GM18511 (cell line): ENCODE measurements at regions not wholly inside any gene's neighbourhood (a gene's known extent, or its start where the extent isn't known, plus 50 kb on each side); places are given as distances from the start of the nearest gene placed in this dataset.
"Not testable (repeated sequence)": the region's sequence is repeated elsewhere in the genome, so short reads cannot be mapped to it uniquely, and the experiment has no call there.

Experiments used
- ATAC-seq: cut with Tn5 transposase; IDR thresholded peaks from one replicate; pipeline ENCODE4 v1.9.1; 2021; ENCODE audit warnings: mild to moderate bottlenecking, moderate library complexity; ENCODE audit not compliant: unreplicated experiment

- ATAC-seq: no peak
Observed at GRCh38 chr1:234770924-234771540, 161.1 kb upstream of the IRF2BP2 start.

GRCh38 chr1:234769986-234770795 is 160.2 kb upstream of the IRF2BP2 start:
- ATAC-seq: no peak

- ATAC-seq: no peak
Observed at GRCh38 chr1:234769284-234769985, 159.5 kb upstream of the IRF2BP2 start.

GRCh38 chr1:234768569-234769283 is 158.7 kb upstream of the IRF2BP2 start:
- ATAC-seq: no peak

DNA sequence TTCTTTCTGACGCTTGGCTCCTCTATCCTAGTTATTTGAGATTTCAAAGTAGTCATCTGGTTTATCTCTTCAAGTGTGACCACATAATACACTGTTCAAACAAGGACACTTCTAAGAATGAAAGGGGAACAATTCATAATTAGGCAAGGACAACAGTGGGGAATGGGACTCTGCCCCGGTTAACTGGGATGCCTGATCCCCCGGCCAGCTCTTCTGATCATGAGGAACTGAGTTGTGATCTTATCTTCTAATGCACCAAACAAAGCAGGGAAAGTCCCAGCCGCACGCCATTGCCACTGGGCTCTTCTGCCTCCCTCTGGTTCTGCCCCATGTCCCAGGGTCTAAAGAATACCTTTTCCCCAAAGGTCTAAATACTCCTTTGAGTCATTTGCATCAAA is 158.2 kb upstream of the IRF2BP2 start:
- ATAC-seq: no peak

DNA sequence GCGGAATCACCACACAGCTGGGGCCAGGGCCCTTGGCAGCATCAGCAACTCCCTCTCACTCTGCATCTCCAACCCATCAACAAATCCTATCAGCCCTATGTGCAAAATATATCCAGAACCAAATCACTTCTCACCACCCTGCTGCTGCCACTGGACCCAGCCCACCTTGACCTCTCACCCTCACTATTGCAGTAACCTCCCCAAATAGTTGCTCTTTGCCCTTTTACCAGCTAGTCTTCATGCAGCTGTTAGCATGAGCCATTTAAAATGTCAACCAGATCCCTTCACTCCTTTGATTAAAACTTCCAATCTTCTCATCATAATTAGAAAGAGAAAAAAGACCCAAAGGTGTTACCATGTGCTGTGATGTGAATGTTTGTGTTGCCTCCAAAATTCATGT is 155.7 kb upstream of the IRF2BP2 start:
- no peak for ATAC-seq

- no peak for ATAC-seq
Observed at GRCh38 chr1:234765181-234765580, 155.2 kb upstream of the IRF2BP2 start.

GRCh38 chr1:234763910-234764309 is 153.9 kb upstream of the IRF2BP2 start:
- ATAC-seq: no peak

DNA sequence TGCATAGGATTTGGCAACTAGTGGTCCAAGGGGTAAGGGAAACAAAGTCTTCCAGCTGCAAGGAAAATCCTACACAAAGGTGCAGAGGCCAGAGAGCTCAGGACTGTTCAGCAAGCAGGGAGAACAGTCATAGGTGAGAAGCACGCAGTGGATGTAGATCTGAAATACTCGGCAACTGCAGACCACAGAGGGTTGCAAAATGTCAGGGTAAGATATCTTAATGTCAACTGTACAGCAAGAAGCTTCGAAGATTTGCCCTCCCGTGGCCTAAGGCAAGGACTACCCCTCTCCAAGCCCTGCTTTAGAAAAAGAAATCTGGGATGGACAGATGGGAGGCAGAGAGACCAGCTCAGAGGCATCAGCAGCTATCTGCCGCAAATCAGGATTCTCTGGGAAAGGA is 153.4 kb upstream of the IRF2BP2 start:
- no peak for ATAC-seq

DNA sequence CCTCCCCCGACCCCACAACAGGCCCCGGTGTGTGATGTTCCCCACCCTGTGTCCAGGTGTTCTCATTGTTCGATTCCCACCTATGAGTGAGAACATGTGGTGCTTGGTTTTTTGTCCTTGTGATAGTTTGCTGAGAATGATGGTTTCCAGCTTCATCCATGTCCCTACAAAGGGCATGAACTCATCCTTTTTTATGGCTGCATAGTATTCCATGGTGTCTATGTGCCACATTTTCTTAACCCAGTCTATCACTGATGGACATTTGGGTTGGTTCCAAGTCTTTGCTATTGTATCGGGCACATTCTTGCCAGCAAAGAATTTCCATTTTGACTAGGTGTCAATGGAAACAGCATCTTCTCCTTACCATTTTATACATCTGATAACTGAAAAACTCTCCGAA is 152.1 kb upstream of the IRF2BP2 start:
- not testable (repeated sequence) for ATAC-seq

GRCh38 chr1:234760303-234760723 is 150.3 kb upstream of the IRF2BP2 start:
- no peak for ATAC-seq

GRCh38 chr1:234759888-234760287 is 149.9 kb upstream of the IRF2BP2 start:
- no peak for ATAC-seq

GRCh38 chr1:234758851-234759250 is 148.9 kb upstream of the IRF2BP2 start:
- no peak for ATAC-seq

DNA sequence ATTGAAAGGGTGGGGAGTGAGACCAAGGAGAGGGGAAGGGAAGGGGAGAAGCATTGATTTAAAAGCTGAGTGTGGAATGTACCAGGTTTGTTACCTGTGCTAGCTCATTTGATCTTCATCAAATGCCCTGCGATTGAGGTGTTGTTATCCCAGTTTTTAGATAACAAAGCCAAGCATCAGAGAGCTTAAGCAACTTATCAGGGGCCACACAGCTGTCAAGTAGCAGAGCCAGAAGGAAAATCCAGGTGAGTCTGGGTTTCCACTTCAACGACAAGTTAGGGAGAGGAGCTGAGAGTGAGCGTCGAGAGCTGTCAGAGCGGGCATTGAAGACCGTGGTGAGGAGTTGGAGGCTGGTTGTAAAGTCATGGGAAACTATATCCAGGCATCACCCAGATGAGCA is 146.9 kb upstream of the IRF2BP2 start:
- ATAC-seq: no peak

GRCh38 chr1:234756066-234756774 is 146.2 kb upstream of the IRF2BP2 start:
- ATAC-seq: no peak

DNA sequence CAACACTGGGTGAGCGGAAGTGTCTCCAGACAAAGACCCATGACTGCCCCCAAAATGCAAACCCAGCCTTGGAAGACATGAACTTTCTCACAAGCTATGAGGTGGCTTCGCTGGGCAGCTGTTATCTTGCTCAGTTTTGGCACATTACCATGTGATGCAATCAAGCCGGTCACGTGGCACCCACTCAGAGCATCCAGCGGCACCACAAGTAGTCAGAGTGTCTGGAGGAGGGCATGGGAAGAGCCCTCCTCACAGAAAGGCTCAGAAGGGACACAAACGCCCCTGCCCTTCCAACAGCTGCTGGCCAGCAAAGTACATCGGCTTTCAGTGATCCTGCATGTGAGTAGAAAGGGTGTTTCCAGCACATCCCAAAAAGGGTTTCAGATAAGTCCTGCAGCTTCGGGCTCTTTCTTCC is 145.5 kb upstream of the IRF2BP2 start:
- no peak for ATAC-seq

- ATAC-seq: no peak
Observed at GRCh38 chr1:234753979-234754378, 144.0 kb upstream of the IRF2BP2 start.

- no peak for ATAC-seq
Observed at GRCh38 chr1:234752927-234753326, 142.9 kb upstream of the IRF2BP2 start.

- no peak for ATAC-seq
Observed at GRCh38 chr1:234751678-234752077, 141.7 kb upstream of the IRF2BP2 start.

- ATAC-seq: no peak
Observed at GRCh38 chr1:234750922-234751627, 141.1 kb upstream of the IRF2BP2 start.
